ENCODE measurements at regions not wholly inside any gene's neighbourhood (a gene's known extent, or its start where the extent isn't known, plus 50 kb on each side); places are given as distances from the start of the nearest gene placed in this dataset.

GRCh38 chr1:18547460-18547859 is 66.7 kb downstream of the KLHDC7A start:
- no peak overlapping the region for H3K4me3 ChIP-seq (ENCODE audit: low read depth, low read length, poor library complexity, severe bottlenecking)
- no peak for DNase-seq (ENCODE audit: low spot score)
- no peaks in the 10 kb centered on the region for H3K36me3 ChIP-seq (ENCODE audit: insufficient read depth, low read length, poor library complexity, severe bottlenecking)
- H3K27me3 ChIP-seq (replicated peaks; ENCODE audit: insufficient read depth, low read depth, low read length, poor library complexity) = no peaks in the 10 kb centered on the region
- intact Hi-C loops (cut with micrococcal nuclease; ENCODE audit: unreplicated experiment) = no loop called here
- no peaks in the 10 kb centered on the region for H3K9me3 ChIP-seq (ENCODE audit: low read depth, low read length, poor library complexity, severe bottlenecking)
- H3K27ac ChIP-seq (ENCODE audit: low read depth, low read length, poor library complexity, severe bottlenecking) = no peak overlapping the region
- TF ChIP-seq EZH2 (IDR thresholded peaks at IDR 0.05; ENCODE audit: borderline replicate concordance, low read depth, low read length, poor library complexity, severe bottlenecking) = no peak
- no peak for TF ChIP-seq CTCF (conservative IDR thresholded peaks at IDR 0.05; ENCODE audit: low read depth, low read length)
- CTCF ChIA-PET = no interaction called here
- H3K4me1 ChIP-seq (ENCODE audit: insufficient read depth, low read length, poor library complexity, severe bottlenecking) = no peaks in the 10 kb centered on the region
- BruUV-seq (replicated peaks) = no TSS peak
- POLR2A ChIA-PET (ENCODE audit: low non-redundant PET) = no interaction called here

- H3K36me3 ChIP-seq (ENCODE audit: insufficient read depth, low read length, poor library complexity, severe bottlenecking) = no peaks in the 10 kb centered on the region
- no peak for DNase-seq (ENCODE audit: low spot score)
- ChIA-PET CTCF (no interaction called here), POLR2A (ENCODE audit: low non-redundant PET) (no interaction called here)
- no peak overlapping the region for H3K27ac ChIP-seq (ENCODE audit: low read depth, low read length, poor library complexity, severe bottlenecking)
- intact Hi-C loops (cut with micrococcal nuclease; ENCODE audit: unreplicated experiment) = no loop called here
- no TSS peak for BruUV-seq (replicated peaks)
- TF ChIP-seq EZH2 (IDR thresholded peaks at IDR 0.05; ENCODE audit: borderline replicate concordance, low read depth, low read length, poor library complexity, severe bottlenecking) (no peak), CTCF (conservative IDR thresholded peaks at IDR 0.05; ENCODE audit: low read depth, low read length) (no peak)
- no peaks in the 10 kb centered on the region for H3K4me1 ChIP-seq (ENCODE audit: insufficient read depth, low read length, poor library complexity, severe bottlenecking)
- no peak overlapping the region for H3K4me3 ChIP-seq (ENCODE audit: low read depth, low read length, poor library complexity, severe bottlenecking)
- no peaks in the 10 kb centered on the region for H3K27me3 ChIP-seq (replicated peaks; ENCODE audit: insufficient read depth, low read depth, low read length, poor library complexity)
- H3K9me3 ChIP-seq (ENCODE audit: low read depth, low read length, poor library complexity, severe bottlenecking) = no peaks in the 10 kb centered on the region
Measured at GRCh38 chr1:18548643-18549042, 67.9 kb downstream of the KLHDC7A start.

- ChIA-PET CTCF (interaction anchor here (0.6 kb wide), 1 partner anchor 448 kb away, joined by 7 read pairs; no protein-coding TSS in a partner anchor), POLR2A (ENCODE audit: low non-redundant PET) (no interaction called here)
- no TSS peak for BruUV-seq (replicated peaks)
- DNase-seq (ENCODE audit: low spot score) = no peak
- Histone ChIP-seq H3K36me3 (ENCODE audit: insufficient read depth, low read length, poor library complexity, severe bottlenecking) (no peaks in the 10 kb centered on the region), H3K4me3 (ENCODE audit: low read depth, low read length, poor library complexity, severe bottlenecking) (no peak overlapping the region), H3K27me3 (replicated peaks; ENCODE audit: insufficient read depth, low read depth, low read length, poor library complexity) (no peaks in the 10 kb centered on the region), H3K9me3 (ENCODE audit: low read depth, low read length, poor library complexity, severe bottlenecking) (no peaks in the 10 kb centered on the region), H3K27ac (ENCODE audit: low read depth, low read length, poor library complexity, severe bottlenecking) (no peak overlapping the region), H3K4me1 (ENCODE audit: insufficient read depth, low read length, poor library complexity, severe bottlenecking) (no peaks in the 10 kb centered on the region)
- no peak for TF ChIP-seq CTCF (conservative IDR thresholded peaks at IDR 0.05; ENCODE audit: low read depth, low read length)
- TF ChIP-seq EZH2 (IDR thresholded peaks at IDR 0.05; ENCODE audit: borderline replicate concordance, low read depth, low read length, poor library complexity, severe bottlenecking) = no peak
- intact Hi-C loops (cut with micrococcal nuclease; ENCODE audit: unreplicated experiment) = no loop called here
Measured at GRCh38 chr1:18549106-18549505, 68.4 kb downstream of the KLHDC7A start.
